GM12878 (cell line): ENCODE measurements at regions not wholly inside any gene's neighbourhood (a gene's known extent, or its start where the extent isn't known, plus 50 kb on each side); places are given as distances from the start of the nearest gene placed in this dataset.
A peak's percentile ranks its signal among the peaks of the same experiment; 100 is the strongest.

ENCODE experiments used
- ATAC-seq: fragments of 200-7000 bp; cut with Tn5 transposase; 3 replicates; pipeline ENCODE4 v1.9.1; 2020; ENCODE audit warnings: mild to moderate bottlenecking, moderate library complexity
- BruUV-seq: library from RNA; stranded (reverse); fragments of 400-500 nt; replicated peaks from 2 replicates; lab custom pipeline; 2021; lab: Mats Ljungman, UMichigan
- CTCF ChIA-PET: fragments of 300-600 bp; sonication (Branson Sonifier 250); formaldehyde crosslinking; extraction: SDS; loops from one replicate; lab custom pipeline; 2021; ENCODE audit warnings: inconsistent platforms; lab: Yijun Ruan, JAX
- POLR2A ChIA-PET: fragments of 350-600 bp; formaldehyde crosslinking; extraction: SDS; loops from one replicate; lab custom pipeline; 2021; ENCODE audit warnings: inconsistent platforms; lab: Charles Lee
- RAD21 ChIA-PET: fragments of 300-600 bp; sonication (Branson Sonifier 250); formaldehyde crosslinking; loops from one replicate; lab custom pipeline; 2023; ENCODE audit warnings: antibody characterized with exemption; ENCODE audit not compliant: unreplicated experiment; lab: Charles Lee
- SMC1A ChIA-PET: fragments of 300-600 bp; sonication (Branson Sonifier 250); formaldehyde crosslinking; loops from one replicate; lab custom pipeline; 2023; ENCODE audit not compliant: unreplicated experiment, uncharacterized antibody; lab: Charles Lee
- DNase-seq: peaks from one replicate; pipeline ENCODE4 v3.0.0-alpha.2; 2011; ENCODE audit warnings: low read depth, low spot score
- FAIRE-seq: peaks from 3 replicates; lab custom pipeline; 2011; peaks lifted over from hg19 to GRCh38; lab: Jason Lieb, UNC
- H2AFZ ChIP-seq: 2 replicates; pipeline ENCODE4 v1.6.0; 2011; ENCODE audit warnings: low read depth, low read length, control low read depth; ENCODE audit not compliant: control insufficient read depth
- H3K27ac ChIP-seq: 2 replicates; pipeline ENCODE4 v1.5.1; 2011; ENCODE audit warnings: control low read depth; ENCODE audit not compliant: control insufficient read depth, insufficient read depth
- H3K27me3 ChIP-seq, 2 experiments: replicated peaks in 1 of 2; 2 replicates each; pipeline versions ENCODE4 v1.6.0 to v1.6.1; 2011; ENCODE audit warnings: low read length in 1 of 2; ENCODE audit not compliant: control insufficient read depth in 2 of 2, insufficient read depth in 2 of 2
- H3K36me3 ChIP-seq, 2 experiments: 2 replicates each; pipeline ENCODE4 v1.5.1; 2011; ENCODE audit warnings: low read length in 1 of 2; ENCODE audit not compliant: control insufficient read depth in 2 of 2, insufficient read depth in 2 of 2
- H3K4me1 ChIP-seq: 2 replicates; pipeline ENCODE4 v1.6.1; 2011; ENCODE audit warnings: mild to moderate bottlenecking, low read length, moderate library complexity, mixed read lengths; ENCODE audit not compliant: control insufficient read depth, insufficient read depth
- H3K4me2 ChIP-seq: 2 replicates; pipeline ENCODE4 v1.6.0; 2011; ENCODE audit warnings: control low read depth; ENCODE audit not compliant: control insufficient read depth, insufficient read depth
- H3K4me3 ChIP-seq: fragments of 200-600 bp; sonication (generic); 2 replicates; pipeline ENCODE4 v1.5.1; 2016
- H3K79me2 ChIP-seq: 2 replicates; pipeline ENCODE4 v1.6.0; 2011; ENCODE audit warnings: low read length; ENCODE audit not compliant: control insufficient read depth, insufficient read depth
- H3K9ac ChIP-seq: 2 replicates; pipeline ENCODE4 v1.8.0; 2011; ENCODE audit warnings: low read length, control low read depth, mixed read lengths; ENCODE audit not compliant: control insufficient read depth, insufficient read depth
- H3K9me3 ChIP-seq: replicated peaks from 3 replicates; pipeline ENCODE4 v1.5.1; 2011; ENCODE audit warnings: mild to moderate bottlenecking, low read length; ENCODE audit not compliant: control insufficient read depth, insufficient read depth
- H4K20me1 ChIP-seq: 2 replicates; pipeline ENCODE4 v1.6.0; 2011; ENCODE audit not compliant: control insufficient read depth, insufficient read depth
- BHLHE40 ChIP-seq, 2 experiments: fragments of 450-650 bp in 1 of 2; IDR thresholded peaks; 2 replicates each; pipeline ENCODE4 v1.6.1; 2011 to 2017; ENCODE audit warnings: low read depth in 2 of 2, borderline replicate concordance in 1 of 2, improper control_type of control experiment in 1 of 2, low read length in 1 of 2, mild to moderate bottlenecking in 1 of 2
- FOS ChIP-seq: IDR thresholded peaks from 3 replicates; pipeline ENCODE4 v1.6.1; 2011; ENCODE audit warnings: borderline replicate concordance; ENCODE audit not compliant: insufficient read length; ENCODE audit errors: extremely low read depth
- HDGF ChIP-seq: fragments of 450-650 bp; IDR thresholded peaks from 2 replicates; pipeline ENCODE4 v1.6.1; 2016; ENCODE audit warnings: antibody characterized with exemption
- HSF1 ChIP-seq: fragments of 150-350 bp; IDR thresholded peaks from 2 replicates; pipeline ENCODE4 v1.6.1; 2014; ENCODE audit warnings: mild to moderate bottlenecking, low read depth, low read length
- KDM1A ChIP-seq: fragments of 200-600 bp; sonication (generic); IDR thresholded peaks from 2 replicates; pipeline ENCODE4 v1.6.1; 2016; ENCODE audit warnings: borderline replicate concordance
- LARP7 ChIP-seq: fragments of 450-650 bp; IDR thresholded peaks from 2 replicates; pipeline ENCODE4 v1.6.1; 2017; ENCODE audit warnings: mild to moderate bottlenecking
- MEF2B ChIP-seq: fragments of 450-650 bp; IDR thresholded peaks from 2 replicates; pipeline ENCODE4 v1.6.1; 2018; ENCODE audit warnings: mild to moderate bottlenecking, moderate library complexity; ENCODE audit not compliant: partially characterized antibody, poor library complexity, severe bottlenecking
- NFIC ChIP-seq: IDR thresholded peaks from 2 replicates; pipeline ENCODE4 v1.6.1; 2012; ENCODE audit warnings: low read depth, mild to moderate bottlenecking, inconsistent platforms, low read length, moderate library complexity
- NFYA ChIP-seq: IDR thresholded peaks from 2 replicates; pipeline ENCODE4 v1.6.1; 2011; ENCODE audit warnings: low read depth, mild to moderate bottlenecking, low read length, improper control_type of control experiment, borderline replicate concordance
- PAX8 ChIP-seq: fragments of 450-650 bp; IDR thresholded peaks from 2 replicates; pipeline ENCODE4 v1.6.1; 2017; ENCODE audit warnings: mild to moderate bottlenecking, moderate library complexity
- POU2F2 ChIP-seq: IDR thresholded peaks from 3 replicates; pipeline ENCODE4 v1.6.1; 2011; ENCODE audit warnings: low read depth, mild to moderate bottlenecking, low read length, borderline replicate concordance
- RAD51 ChIP-seq: fragments of 450-650 bp; IDR thresholded peaks from 2 replicates; pipeline ENCODE4 v1.6.1; 2016; ENCODE audit warnings: moderate library complexity, mild to moderate bottlenecking, inconsistent platforms
- RELB ChIP-seq: fragments of 450-650 bp; IDR thresholded peaks from 2 replicates; pipeline ENCODE4 v1.6.1; 2017; ENCODE audit warnings: low read depth, mild to moderate bottlenecking, moderate library complexity
- SIX5 ChIP-seq: IDR thresholded peaks from 2 replicates; pipeline ENCODE4 v1.6.1; 2011; ENCODE audit warnings: mild to moderate bottlenecking, low read depth, low read length, moderate library complexity; ENCODE audit not compliant: severe bottlenecking
- SMARCA5 ChIP-seq: fragments of 450-650 bp; IDR thresholded peaks from 2 replicates; pipeline ENCODE4 v1.6.1; 2017; ENCODE audit warnings: mild to moderate bottlenecking
- STAT1 ChIP-seq: fragments of 450-650 bp; conservative IDR thresholded peaks from 2 replicates; pipeline ENCODE4 v1.6.1; 2014; ENCODE audit warnings: antibody characterized with exemption, mild to moderate bottlenecking
- YBX1 ChIP-seq: fragments of 450-650 bp; IDR thresholded peaks from 2 replicates; pipeline ENCODE4 v1.6.1; 2016; ENCODE audit warnings: antibody characterized with exemption
- WGBS: methylation state at CpG from one replicate; pipeline ENCODE4 v1.1.6; 2016; ENCODE audit warnings: low lambda C conversion rate; ENCODE audit not compliant: insufficient replicate concordance, insufficient coverage; ENCODE audit errors: missing lambda C conversion rate; 5-methylcytosine and 5-hydroxymethylcytosine counted together
- in situ Hi-C: fragments of 300-500 bp; cut with MboI; formaldehyde crosslinking; loops from 9 replicates; pipeline ENCODE4 v1.14.3; 2018; ENCODE audit warnings: mixed read lengths
- intact Hi-C: fragments of 100-400 bp; cut with micrococcal nuclease; formaldehyde crosslinking; loops from one replicate; pipeline ENCODE4 v1.14.2; 2022; ENCODE audit not compliant: unreplicated experiment

DNA sequence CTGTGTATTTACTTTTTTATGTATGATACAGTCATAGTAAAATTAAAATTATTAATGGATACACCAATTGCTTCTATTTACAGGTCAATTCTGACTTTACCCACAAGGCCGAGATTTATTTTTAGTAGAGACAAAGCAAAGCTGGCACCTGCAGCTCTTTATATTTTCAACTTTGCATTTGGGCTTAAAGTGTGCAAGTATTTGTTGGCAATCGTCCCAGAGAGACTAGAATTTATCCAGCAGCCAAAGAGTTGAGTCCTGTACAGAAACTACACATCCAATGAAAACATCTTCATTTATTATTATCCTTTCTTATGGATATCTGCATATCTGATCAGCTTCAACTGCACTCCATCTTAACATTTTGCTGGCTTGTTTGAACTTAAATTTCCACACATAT lies 485.6 kb downstream of the SOX11 start:
- no peaks in the 10 kb centered on the region for H3K9me3 ChIP-seq
- no peaks in the 10 kb centered on the region for H3K36me3 ChIP-seq
- H3K27ac ChIP-seq: no peak overlapping the region
- SMC1A ChIA-PET: interaction anchor here (1.2 kb wide), 1 partner anchor 27 kb away, joined by 3 read pairs; no protein-coding TSS in a partner anchor
- no peaks in the 10 kb centered on the region for H3K27me3 ChIP-seq
- no peak overlapping the region for H3K4me3 ChIP-seq
- in situ Hi-C loops: no loop called here
- RAD21 ChIA-PET: no interaction called here
- DNase-seq (no peak), FAIRE-seq (no peak), ATAC-seq (no peak)
- H3K4me1 ChIP-seq: no peaks in the 10 kb centered on the region
- BruUV-seq: no TSS peak
- 0% methylated on average over 2 of the region's 2 CpGs for WGBS
- H2AFZ ChIP-seq: no peak overlapping the region
- H4K20me1 ChIP-seq: no peaks in the 10 kb centered on the region
- no peak overlapping the region for H3K9ac ChIP-seq
- no peak overlapping the region for H3K4me2 ChIP-seq
- no peak for TF ChIP-seq RAD51
- CTCF ChIA-PET: interaction anchor here (1.2 kb wide), 1 partner anchor 32 kb away, joined by 4 read pairs; no protein-coding TSS in a partner anchor
- H3K79me2 ChIP-seq: no peaks in the 10 kb centered on the region
- POLR2A ChIA-PET: no interaction called here
- intact Hi-C loops: no loop called here

GRCh38 chr2:6181525-6181924 lies 489.3 kb downstream of the SOX11 start:
- Histone ChIP-seq H3K27me3 (no peaks in the 10 kb centered on the region), H3K9ac (no peak overlapping the region), H3K4me3 (no peak overlapping the region), H3K4me2 (no peak overlapping the region), H3K9me3 (no peaks in the 10 kb centered on the region), H4K20me1 (no peaks in the 10 kb centered on the region), H3K27ac (no peak overlapping the region), H2AFZ (peak overlapping the region; percentile 51; the same call in 1 of the 2 replicates), H3K4me1 (no peaks in the 10 kb centered on the region), H3K36me3 (no peaks in the 10 kb centered on the region), H3K79me2 (no peaks in the 10 kb centered on the region)
- WGBS: 3% methylated on average over 4 of the region's 4 CpGs
- ChIA-PET SMC1A (no interaction called here), POLR2A (no interaction called here), CTCF (interaction anchor here (1.0 to 1.4 kb wide), 2 partner anchors 11 to 14 kb away, joined by 3 to 4 read pairs; no protein-coding TSS in a partner anchor), RAD21 (no interaction called here)
- ATAC-seq: no peak
- intact Hi-C loops: no loop called here
- FAIRE-seq: no peak
- in situ Hi-C loops: no loop called here
- no TSS peak for BruUV-seq
- no peak for DNase-seq
- TF ChIP-seq POU2F2 (no peak), YBX1 (no peak), RELB (no peak), HSF1 (no peak), KDM1A (no peak), HDGF (no peak), LARP7 (no peak), BHLHE40 (IDR thresholded peaks at IDR 0.05; ENCODE audit: borderline replicate concordance in 1 of 2, low read depth in 2 of 2, low read length in 1 of 2) (no peak), STAT1 (no peak), SMARCA5 (no peak), SIX5 (no peak), PAX8 (no peak), NFIC (no peak), MEF2B (no peak), FOS (no peak), NFYA (no peak)
